ENCODE measurements at regions not wholly inside any gene's neighbourhood (a gene's known extent, or its start where the extent isn't known, plus 50 kb on each side); places are given as distances from the start of the nearest gene placed in this dataset.
A peak's percentile ranks its signal among the peaks of the same experiment; 100 is the strongest.

DNA sequence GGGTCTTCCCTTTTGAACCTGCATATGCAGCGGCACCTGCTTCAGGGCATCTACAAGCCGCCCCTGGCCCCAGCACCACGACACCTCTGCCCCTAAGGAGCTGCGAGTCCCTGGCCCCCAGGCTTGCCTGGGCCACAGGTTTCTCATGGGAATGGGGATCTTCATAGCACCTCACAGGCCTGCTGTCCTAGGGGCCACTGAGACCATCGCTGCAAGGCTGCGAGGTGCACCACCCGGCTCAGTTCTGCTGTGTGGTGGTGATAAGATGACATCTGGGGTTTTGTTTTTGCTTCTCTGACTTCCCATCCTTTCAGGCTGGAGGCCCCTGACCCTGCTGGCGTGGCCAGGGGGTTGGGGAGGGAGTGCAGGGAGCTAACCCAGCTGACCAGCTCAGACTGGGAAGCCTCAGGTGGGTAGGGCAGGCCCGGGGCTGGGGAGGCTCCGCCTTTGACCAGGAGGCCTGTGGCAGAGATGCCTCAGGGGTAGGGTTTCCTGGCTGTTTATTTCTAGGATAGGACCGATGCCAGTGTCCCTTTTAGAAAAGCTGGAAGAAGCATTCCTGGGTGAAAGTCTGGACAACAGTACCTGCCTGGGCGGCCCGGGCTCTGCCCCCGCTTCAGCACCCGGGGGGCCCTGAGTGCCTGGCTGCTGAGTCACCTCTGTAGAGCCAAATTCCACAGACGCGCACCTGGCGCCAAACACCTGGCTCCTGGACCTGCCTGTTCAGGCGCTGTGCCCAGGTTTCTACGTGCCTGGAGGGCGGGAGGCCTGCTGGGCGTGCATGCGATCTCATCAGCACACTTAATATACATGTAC, 264.7 kb downstream of the DLL1 start:
- H4K8ac ChIP-seq (ENCODE audit: low read depth, low read length), result peak overlapping the region; percentile 43
- H3K9me3 ChIP-seq (ENCODE audit: insufficient read depth, low read depth, low read length), result peaks cover 5% of the 10 kb centered on the region
- no peak overlapping the region for H4K12ac ChIP-seq (ENCODE audit: low read depth, low read length)
- H3K36me3 ChIP-seq (ENCODE audit: control insufficient read depth in 1 of 2, insufficient read depth in 2 of 2, low read length in 2 of 2), result no peaks in the 10 kb centered on the region
- no peak overlapping the region for H3K4me3 ChIP-seq (ENCODE audit: low read depth, low read length)
- no peaks in the 10 kb centered on the region for H3K79me2 ChIP-seq (ENCODE audit: control insufficient read depth, insufficient read depth, low read length, poor library complexity)
- WGBS (ENCODE audit: extremely low coverage, insufficient coverage, insufficient read length), result no CpG with 5 or more reads among the region's 23 CpGs
- no peak overlapping the region for H2AFZ ChIP-seq (ENCODE audit: insufficient read depth, low read length, poor library complexity)
- H4K91ac ChIP-seq (ENCODE audit: low read depth, low read length), result peak overlapping the region; percentile 68
- peak overlapping the region; percentile 3 for H3K4me2 ChIP-seq (ENCODE audit: low read length)
- H3K18ac ChIP-seq (ENCODE audit: low read length), result peak overlapping the region; percentile 71
- H2AK5ac ChIP-seq (ENCODE audit: low read length), result peak overlapping the region; percentile 17
- H3K27ac ChIP-seq (ENCODE audit: low read depth, low read length), result peak overlapping the region; percentile 68
- peak; percentile 88 to 91 for DNase-seq
- H2BK12ac ChIP-seq (ENCODE audit: low read length), result peak overlapping the region; percentile 68
- no peaks in the 10 kb centered on the region for H3K27me3 ChIP-seq (ENCODE audit: insufficient read depth, low read length)
- H3K79me1 ChIP-seq (ENCODE audit: low read length), result peaks cover 13% of the 10 kb centered on the region
- no peak overlapping the region for H3K9ac ChIP-seq (ENCODE audit: low read length)
- peak overlapping the region; percentile 69 for H2BK5ac ChIP-seq (ENCODE audit: low read depth, low read length, poor library complexity)
- H2BK120ac ChIP-seq (ENCODE audit: insufficient read depth, low read length, poor library complexity), result peak overlapping the region; percentile 67
- peaks cover 20% of the 10 kb centered on the region in 2 experiments for H3K4me1 ChIP-seq (ENCODE audit: control insufficient read depth in 1 of 2, insufficient read depth in 2 of 2, low read length in 2 of 2)
- H3K14ac ChIP-seq (ENCODE audit: low read length), result peak overlapping the region; percentile 81
- H3K4ac ChIP-seq (ENCODE audit: low read depth, low read length), result peak overlapping the region; percentile 41
- H3K23ac ChIP-seq (ENCODE audit: low read length), result no peak overlapping the region

- H2BK5ac ChIP-seq (ENCODE audit: low read depth, low read length, poor library complexity), result peak overlapping the region; percentile 69
- no peaks in the 10 kb centered on the region for H3K27me3 ChIP-seq (ENCODE audit: insufficient read depth, low read length)
- H3K18ac ChIP-seq (ENCODE audit: low read length), result peak overlapping the region; percentile 71
- no peak overlapping the region for H3K23ac ChIP-seq (ENCODE audit: low read length)
- H3K14ac ChIP-seq (ENCODE audit: low read length), result peak overlapping the region; percentile 81
- no peak overlapping the region for H4K12ac ChIP-seq (ENCODE audit: low read depth, low read length)
- peak overlapping the region; percentile 67 for H2BK120ac ChIP-seq (ENCODE audit: insufficient read depth, low read length, poor library complexity)
- peak overlapping the region; percentile 43 for H4K8ac ChIP-seq (ENCODE audit: low read depth, low read length)
- H3K36me3 ChIP-seq (ENCODE audit: control insufficient read depth in 1 of 2, insufficient read depth in 2 of 2, low read length in 2 of 2), result no peaks in the 10 kb centered on the region
- peak overlapping the region; percentile 68 for H2BK12ac ChIP-seq (ENCODE audit: low read length)
- H3K9me3 ChIP-seq (ENCODE audit: insufficient read depth, low read depth, low read length), result peaks cover 5% of the 10 kb centered on the region
- H3K9ac ChIP-seq (ENCODE audit: low read length), result no peak overlapping the region
- peak overlapping the region; percentile 13 for H3K4ac ChIP-seq (ENCODE audit: low read depth, low read length)
- H3K79me1 ChIP-seq (ENCODE audit: low read length), result peaks cover 13% of the 10 kb centered on the region
- peak overlapping the region; percentile 17 for H2AK5ac ChIP-seq (ENCODE audit: low read length)
- DNase-seq, result no peak
- H2AFZ ChIP-seq (ENCODE audit: insufficient read depth, low read length, poor library complexity), result no peak overlapping the region
- H3K27ac ChIP-seq (ENCODE audit: low read depth, low read length), result peak overlapping the region; percentile 68
- no CpG with 5 or more reads among the region's 20 CpGs for WGBS (ENCODE audit: extremely low coverage, insufficient coverage, insufficient read length)
- no peak overlapping the region for H3K4me3 ChIP-seq (ENCODE audit: low read depth, low read length)
- H3K4me2 ChIP-seq (ENCODE audit: low read length), result no peak overlapping the region
- peaks cover 19 to 20% of the 10 kb centered on the region in 2 experiments for H3K4me1 ChIP-seq (ENCODE audit: control insufficient read depth in 1 of 2, insufficient read depth in 2 of 2, low read length in 2 of 2)
- no peaks in the 10 kb centered on the region for H3K79me2 ChIP-seq (ENCODE audit: control insufficient read depth, insufficient read depth, low read length, poor library complexity)
- peak overlapping the region; percentile 68 for H4K91ac ChIP-seq (ENCODE audit: low read depth, low read length)
Observed at GRCh38 chr6:170025341-170025911, 265.5 kb downstream of the DLL1 start.

- Histone ChIP-seq H3K4me1 (ENCODE audit: control insufficient read depth in 1 of 2, insufficient read depth in 2 of 2, low read length in 2 of 2) (peaks cover 19 to 20% of the 10 kb centered on the region in 2 experiments), H2BK12ac (ENCODE audit: low read length) (peak overlapping the region; percentile 68), H3K9ac (ENCODE audit: low read length) (no peak overlapping the region), H3K18ac (ENCODE audit: low read length) (no peak overlapping the region), H4K8ac (ENCODE audit: low read depth, low read length) (no peak overlapping the region), H3K79me1 (ENCODE audit: low read length) (peaks cover 13% of the 10 kb centered on the region), H3K9me3 (ENCODE audit: insufficient read depth, low read depth, low read length) (peaks cover 5% of the 10 kb centered on the region), H3K4ac (ENCODE audit: low read depth, low read length) (no peak overlapping the region), H3K36me3 (ENCODE audit: control insufficient read depth in 1 of 2, insufficient read depth in 2 of 2, low read length in 2 of 2) (no peaks in the 10 kb centered on the region), H2BK5ac (ENCODE audit: low read depth, low read length, poor library complexity) (no peak overlapping the region), H2AK5ac (ENCODE audit: low read length) (no peak overlapping the region), H2BK120ac (ENCODE audit: insufficient read depth, low read length, poor library complexity) (no peak overlapping the region), H3K4me2 (ENCODE audit: low read length) (no peak overlapping the region), H3K23ac (ENCODE audit: low read length) (no peak overlapping the region), H3K79me2 (ENCODE audit: control insufficient read depth, insufficient read depth, low read length, poor library complexity) (no peaks in the 10 kb centered on the region), H3K14ac (ENCODE audit: low read length) (peak overlapping the region; percentile 0), H3K27ac (ENCODE audit: low read depth, low read length) (no peak overlapping the region), H3K4me3 (ENCODE audit: low read depth, low read length) (no peak overlapping the region), H3K27me3 (ENCODE audit: insufficient read depth, low read length) (no peaks in the 10 kb centered on the region), H4K91ac (ENCODE audit: low read depth, low read length) (peak overlapping the region; percentile 68), H4K12ac (ENCODE audit: low read depth, low read length) (no peak overlapping the region), H2AFZ (ENCODE audit: insufficient read depth, low read length, poor library complexity) (no peak overlapping the region)
- no CpG with 5 or more reads among the region's 7 CpGs for WGBS (ENCODE audit: extremely low coverage, insufficient coverage, insufficient read length)
- no peak for DNase-seq
Observed at GRCh38 chr6:170024940-170025339, 265.9 kb downstream of the DLL1 start.

- no peak overlapping the region for H3K27ac ChIP-seq (ENCODE audit: low read depth, low read length)
- H3K4me2 ChIP-seq (ENCODE audit: low read length), result no peak overlapping the region
- peaks cover 13% of the 10 kb centered on the region for H3K79me1 ChIP-seq (ENCODE audit: low read length)
- peaks cover 5% of the 10 kb centered on the region for H3K9me3 ChIP-seq (ENCODE audit: insufficient read depth, low read depth, low read length)
- H2AFZ ChIP-seq (ENCODE audit: insufficient read depth, low read length, poor library complexity), result no peak overlapping the region
- no peak overlapping the region for H4K8ac ChIP-seq (ENCODE audit: low read depth, low read length)
- H3K14ac ChIP-seq (ENCODE audit: low read length), result no peak overlapping the region
- no peak overlapping the region for H2BK120ac ChIP-seq (ENCODE audit: insufficient read depth, low read length, poor library complexity)
- H3K4me3 ChIP-seq (ENCODE audit: low read depth, low read length), result no peak overlapping the region
- H3K27me3 ChIP-seq (ENCODE audit: insufficient read depth, low read length), result no peaks in the 10 kb centered on the region
- no peak for DNase-seq
- H3K4me1 ChIP-seq (ENCODE audit: control insufficient read depth in 1 of 2, insufficient read depth in 2 of 2, low read length in 2 of 2), result peaks cover 20 to 23% of the 10 kb centered on the region in 2 experiments
- no CpG with 5 or more reads among the region's 67 CpGs for WGBS (ENCODE audit: extremely low coverage, insufficient coverage, insufficient read length)
- no peak overlapping the region for H4K12ac ChIP-seq (ENCODE audit: low read depth, low read length)
- peak overlapping the region; percentile 60 for H2AK5ac ChIP-seq (ENCODE audit: low read length)
- H3K23ac ChIP-seq (ENCODE audit: low read length), result no peak overlapping the region
- H4K91ac ChIP-seq (ENCODE audit: low read depth, low read length), result peak overlapping the region; percentile 51
- no peaks in the 10 kb centered on the region for H3K79me2 ChIP-seq (ENCODE audit: control insufficient read depth, insufficient read depth, low read length, poor library complexity)
- H3K4ac ChIP-seq (ENCODE audit: low read depth, low read length), result no peak overlapping the region
- H3K36me3 ChIP-seq (ENCODE audit: control insufficient read depth in 1 of 2, insufficient read depth in 2 of 2, low read length in 2 of 2), result no peaks in the 10 kb centered on the region
- H3K9ac ChIP-seq (ENCODE audit: low read length), result no peak overlapping the region
- H3K18ac ChIP-seq (ENCODE audit: low read length), result no peak overlapping the region
- no peak overlapping the region for H2BK5ac ChIP-seq (ENCODE audit: low read depth, low read length, poor library complexity)
- H2BK12ac ChIP-seq (ENCODE audit: low read length), result peak overlapping the region; percentile 58
Observed at GRCh38 chr6:170023620-170024521, 267.0 kb downstream of the DLL1 start.

Measured in trophoblast cell (in vitro differentiated cells and primary cell).